NCI-H345 (cell line): ENCODE measurements at regions not wholly inside any gene's neighbourhood (a gene's known extent, or its start where the extent isn't known, plus 50 kb on each side); places are given as distances from the start of the nearest gene placed in this dataset.
A peak's percentile ranks its signal among the peaks of the same experiment; 100 is the strongest.
"Not testable (repeated sequence)": the region's sequence is repeated elsewhere in the genome, so short reads cannot be mapped to it uniquely, and the experiment has no call there.

Experiments
- DNase-seq: peaks from one replicate; lab custom pipeline; 2025; lab: John Stamatoyannopoulos, UW

GRCh38 chr5:98206566-98206965 is 566.9 kb upstream of the RGMB start:
- no peak for DNase-seq

GRCh38 chr5:98209418-98209817 is 564.0 kb upstream of the RGMB start:
- no peak for DNase-seq

- DNase-seq: no peak
Observed at GRCh38 chr5:98214240-98215051, 559.0 kb upstream of the RGMB start.

- DNase-seq: no peak
Observed at GRCh38 chr5:98217138-98217537, 556.3 kb upstream of the RGMB start.

- DNase-seq: no peak
Observed at GRCh38 chr5:98218838-98219237, 554.6 kb upstream of the RGMB start.

GRCh38 chr5:98227489-98227888 is 546.0 kb upstream of the RGMB start:
- DNase-seq: no peak

GRCh38 chr5:98231089-98231488 is 542.4 kb upstream of the RGMB start:
- no peak for DNase-seq

- DNase-seq: not testable (repeated sequence)
Observed at GRCh38 chr5:98237794-98238193, 535.7 kb upstream of the RGMB start.

GRCh38 chr5:98243972-98244371 is 529.5 kb upstream of the RGMB start:
- no peak for DNase-seq

GRCh38 chr5:98248949-98249348 is 524.5 kb upstream of the RGMB start:
- DNase-seq: no peak

GRCh38 chr5:98258939-98259338 is 514.5 kb upstream of the RGMB start:
- peak; percentile 53 for DNase-seq

- DNase-seq: no peak
Observed at GRCh38 chr5:98259595-98259994, 513.9 kb upstream of the RGMB start.

GRCh38 chr5:98263084-98263483 is 510.4 kb upstream of the RGMB start:
- no peak for DNase-seq

GRCh38 chr5:98268162-98268860 is 505.2 kb upstream of the RGMB start:
- no peak for DNase-seq

GRCh38 chr5:98275980-98276379 is 497.5 kb upstream of the RGMB start:
- DNase-seq: no peak

GRCh38 chr5:98282521-98282920 is 490.9 kb upstream of the RGMB start:
- DNase-seq: no peak

GRCh38 chr5:98292496-98292895 is 481.0 kb upstream of the RGMB start:
- no peak for DNase-seq

- DNase-seq: no peak
Observed at GRCh38 chr5:98296426-98296825, 477.0 kb upstream of the RGMB start.

- no peak for DNase-seq
Observed at GRCh38 chr5:98299435-98299834, 474.0 kb upstream of the RGMB start.

GRCh38 chr5:98301547-98301946 is 471.9 kb upstream of the RGMB start:
- no peak for DNase-seq

GRCh38 chr5:98307811-98308210 is 465.7 kb upstream of the RGMB start:
- no peak for DNase-seq

- no peak for DNase-seq
Observed at GRCh38 chr5:98308231-98308630, 465.2 kb upstream of the RGMB start.

GRCh38 chr5:98308960-98309359 is 464.5 kb upstream of the RGMB start:
- DNase-seq: no peak
